Activated CD4-positive, alpha-beta memory T cell treated with anti-CD3 and anti-CD28 coated beads for 36 hours (primary cell): ENCODE measurements at regions not wholly inside any gene's neighbourhood (a gene's known extent, or its start where the extent isn't known, plus 50 kb on each side); places are given as distances from the start of the nearest gene placed in this dataset.

Experiments
- CTCF ChIA-PET: fragments of 350-600 bp; sonication (Branson Sonifier 250); formaldehyde crosslinking; loops from one replicate; lab custom pipeline; 2021; ENCODE audit warnings: antibody characterized with exemption, inconsistent platforms; lab: Charles Lee
- POLR2A ChIA-PET: fragments of 350-600 bp; sonication (Branson Sonifier 250); formaldehyde crosslinking; loops from one replicate; lab custom pipeline; 2021; ENCODE audit warnings: antibody characterized with exemption; lab: Charles Lee
- DNase-seq: peaks from one replicate; pipeline ENCODE4 v3.0.0-alpha.2; 2020
- H3K27ac Mint-ChIP-seq: one replicate; pipeline ENCODE4 v1.8.0; 2021; ENCODE audit warnings: mixed read lengths
- H3K27me3 Mint-ChIP-seq: one replicate; pipeline ENCODE4 v1.8.0; 2021; ENCODE audit warnings: mixed read lengths
- H3K36me3 Mint-ChIP-seq: one replicate; pipeline ENCODE4 v1.8.0; 2021; ENCODE audit warnings: mixed read lengths
- H3K4me1 Mint-ChIP-seq: one replicate; pipeline ENCODE4 v1.8.0; 2021; ENCODE audit warnings: low read depth, mixed read lengths
- H3K4me3 Mint-ChIP-seq: one replicate; pipeline ENCODE4 v1.8.0; 2021; ENCODE audit warnings: mild to moderate bottlenecking, mixed read lengths
- H3K9me3 Mint-ChIP-seq: one replicate; pipeline ENCODE4 v1.8.0; 2021; ENCODE audit warnings: mixed read lengths
- intact Hi-C: fragments of 100-400 bp; cut with micrococcal nuclease; formaldehyde crosslinking; loops from one replicate; pipeline ENCODE4 v1.15.1; 2023

DNA sequence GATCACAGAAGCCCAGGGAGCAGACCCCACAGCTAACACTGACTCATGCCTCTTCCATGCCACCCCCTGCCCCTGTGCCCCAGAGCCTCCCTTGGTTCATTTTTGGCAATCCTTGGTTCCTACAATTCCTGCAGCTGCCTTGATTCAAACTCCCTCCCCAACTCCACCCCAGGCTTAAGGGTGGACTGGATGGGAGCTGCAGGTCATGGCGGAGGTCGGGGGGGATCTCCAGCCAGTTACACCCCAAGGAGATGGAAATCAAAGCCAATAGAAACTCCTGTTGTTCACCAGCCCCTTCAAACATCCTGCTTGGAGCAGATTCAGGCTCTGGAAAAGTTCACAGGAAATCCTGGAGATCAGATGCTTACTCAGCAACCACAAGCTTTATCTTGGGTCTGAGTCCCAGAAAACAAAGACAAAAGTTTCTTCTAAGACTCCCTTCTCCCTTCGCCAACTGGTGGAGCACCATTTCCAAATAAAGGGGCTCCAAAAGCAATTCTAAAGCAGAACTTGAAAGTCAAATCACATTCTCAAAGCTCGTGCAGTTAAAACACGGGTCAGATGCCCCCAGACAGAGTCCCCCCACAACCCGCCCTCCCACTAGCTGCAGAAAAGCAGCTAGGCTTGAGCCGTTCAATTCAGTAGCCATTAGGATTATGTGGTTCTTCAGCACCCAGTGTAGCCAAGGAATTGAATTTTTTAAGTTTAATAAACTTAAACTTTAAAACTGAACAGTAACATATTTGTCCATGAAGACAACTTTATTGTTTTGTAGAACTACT lies 149.5 kb downstream of the ANKRD60 start:
- no peak for DNase-seq
- intact Hi-C loops: no loop called here
- no peaks in the 10 kb centered on the region for H3K36me3 Mint-ChIP-seq
- ChIA-PET CTCF (interaction anchor here (0.6 to 1.2 kb wide), 3 partner anchors 9 to 562 kb away, joined by 3 to 6 read pairs (median 3); no protein-coding TSS in a partner anchor), POLR2A (no interaction called here)
- peaks cover 7% of the 10 kb centered on the region for H3K27me3 Mint-ChIP-seq
- no peaks in the 10 kb centered on the region for H3K4me1 Mint-ChIP-seq
- no peak overlapping the region for H3K27ac Mint-ChIP-seq
- no peaks in the 10 kb centered on the region for H3K9me3 Mint-ChIP-seq
- no peak overlapping the region for H3K4me3 Mint-ChIP-seq

DNA sequence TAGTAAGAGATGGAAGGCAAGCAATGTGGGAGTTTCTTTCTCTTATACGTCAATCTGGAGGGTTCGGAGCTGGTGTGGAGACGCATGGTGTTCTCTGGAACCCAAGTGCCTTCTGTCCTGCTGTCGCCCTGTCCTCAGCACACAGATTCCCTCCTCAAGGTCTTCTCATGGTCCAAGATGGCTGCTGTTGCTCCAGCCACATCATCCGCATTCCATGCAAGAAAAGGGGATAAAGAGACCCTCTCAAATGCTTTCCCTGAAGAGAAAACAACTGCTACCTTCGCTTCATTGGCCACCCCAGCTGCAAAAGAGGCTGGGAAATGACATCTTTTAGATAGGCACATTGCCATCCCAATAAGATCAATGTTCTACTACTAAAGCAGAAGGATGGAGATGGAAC lies 151.2 kb downstream of the ANKRD60 start:
- ChIA-PET CTCF (interaction anchor here (1.2 kb wide), 1 partner anchor 10 kb away, joined by 4 read pairs; no protein-coding TSS in a partner anchor), POLR2A (no interaction called here)
- Mint-ChIP-seq H3K36me3 (no peaks in the 10 kb centered on the region), H3K27me3 (peaks cover 4% of the 10 kb centered on the region), H3K4me3 (no peak overlapping the region), H3K4me1 (no peaks in the 10 kb centered on the region), H3K27ac (no peak overlapping the region), H3K9me3 (no peaks in the 10 kb centered on the region)
- intact Hi-C loops: no loop called here
- DNase-seq: no peak

DNA sequence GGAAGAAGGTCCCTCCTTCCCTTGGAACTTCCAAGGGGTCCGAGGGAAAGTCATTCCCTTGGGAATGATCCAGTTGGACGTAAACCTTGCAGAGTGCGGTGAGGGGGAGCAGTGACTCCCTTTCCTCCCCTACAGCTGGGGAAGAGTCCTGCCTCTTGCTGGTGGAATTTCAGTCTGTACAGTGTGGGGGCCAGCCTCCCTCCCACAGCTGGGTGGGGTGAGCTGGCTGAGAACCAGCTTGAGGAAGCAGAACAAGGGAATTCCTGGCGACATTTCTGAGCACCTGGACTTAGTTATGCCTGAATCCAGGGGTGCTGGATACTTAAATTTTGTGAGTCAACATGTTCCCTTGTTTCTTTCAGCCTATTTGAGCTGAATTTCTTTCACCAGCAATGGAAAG lies 152.0 kb downstream of the ANKRD60 start:
- CTCF ChIA-PET: interaction anchor here (1.2 kb wide), 1 partner anchor 11 kb away, joined by 4 read pairs; no protein-coding TSS in a partner anchor
- Mint-ChIP-seq H3K9me3 (no peaks in the 10 kb centered on the region), H3K27me3 (peaks cover 6% of the 10 kb centered on the region), H3K4me3 (no peak overlapping the region), H3K27ac (no peak overlapping the region), H3K4me1 (no peaks in the 10 kb centered on the region), H3K36me3 (no peaks in the 10 kb centered on the region)
- POLR2A ChIA-PET: no interaction called here
- intact Hi-C loops: no loop called here
- no peak for DNase-seq

DNA sequence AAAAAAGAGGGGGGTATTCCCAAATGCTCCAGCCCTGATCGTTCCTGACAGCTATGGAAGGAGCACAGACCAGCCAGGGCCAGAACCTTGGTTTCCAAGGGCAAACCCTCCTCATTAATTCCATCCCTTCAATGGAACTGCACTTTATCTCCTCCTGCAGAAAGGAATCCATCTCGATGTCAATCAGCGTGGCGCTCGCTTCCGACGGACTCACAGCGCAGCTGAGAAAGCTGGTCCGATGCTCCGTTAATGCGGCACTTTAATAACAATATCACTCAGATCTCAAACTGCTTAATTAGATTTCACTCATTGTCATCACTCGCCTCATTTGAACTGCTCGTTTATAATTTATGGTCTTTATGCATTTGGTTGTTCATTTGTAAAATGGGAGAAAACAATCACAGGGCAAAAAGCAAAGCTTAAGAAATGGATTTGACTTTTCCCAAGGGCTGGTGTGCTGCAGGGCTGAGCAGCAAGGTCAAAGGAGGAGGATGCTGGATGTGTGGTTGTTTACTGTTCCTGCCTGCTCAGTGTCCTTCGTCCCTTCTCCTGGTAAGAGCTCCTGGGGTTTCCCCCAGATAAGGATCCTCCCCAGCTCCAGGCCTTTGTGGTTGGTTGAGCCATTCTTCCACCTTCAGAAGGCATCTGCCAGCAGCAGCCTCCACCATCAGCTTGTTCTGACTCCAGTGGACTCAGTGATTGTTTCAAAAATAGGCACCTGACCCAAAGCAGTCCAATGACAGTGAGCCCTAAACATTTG lies 152.7 kb downstream of the ANKRD60 start:
- ChIA-PET CTCF (interaction anchor here (1.2 kb wide), 2 partner anchors 12 kb away, joined by 4 to 5 read pairs; no protein-coding TSS in a partner anchor), POLR2A (no interaction called here)
- intact Hi-C loops: no loop called here
- DNase-seq: no peak
- H3K27me3 Mint-ChIP-seq: peaks cover 7% of the 10 kb centered on the region
- no peak overlapping the region for H3K4me3 Mint-ChIP-seq
- H3K36me3 Mint-ChIP-seq: no peaks in the 10 kb centered on the region
- H3K9me3 Mint-ChIP-seq: no peaks in the 10 kb centered on the region
- H3K4me1 Mint-ChIP-seq: no peaks in the 10 kb centered on the region
- H3K27ac Mint-ChIP-seq: no peak overlapping the region

DNA sequence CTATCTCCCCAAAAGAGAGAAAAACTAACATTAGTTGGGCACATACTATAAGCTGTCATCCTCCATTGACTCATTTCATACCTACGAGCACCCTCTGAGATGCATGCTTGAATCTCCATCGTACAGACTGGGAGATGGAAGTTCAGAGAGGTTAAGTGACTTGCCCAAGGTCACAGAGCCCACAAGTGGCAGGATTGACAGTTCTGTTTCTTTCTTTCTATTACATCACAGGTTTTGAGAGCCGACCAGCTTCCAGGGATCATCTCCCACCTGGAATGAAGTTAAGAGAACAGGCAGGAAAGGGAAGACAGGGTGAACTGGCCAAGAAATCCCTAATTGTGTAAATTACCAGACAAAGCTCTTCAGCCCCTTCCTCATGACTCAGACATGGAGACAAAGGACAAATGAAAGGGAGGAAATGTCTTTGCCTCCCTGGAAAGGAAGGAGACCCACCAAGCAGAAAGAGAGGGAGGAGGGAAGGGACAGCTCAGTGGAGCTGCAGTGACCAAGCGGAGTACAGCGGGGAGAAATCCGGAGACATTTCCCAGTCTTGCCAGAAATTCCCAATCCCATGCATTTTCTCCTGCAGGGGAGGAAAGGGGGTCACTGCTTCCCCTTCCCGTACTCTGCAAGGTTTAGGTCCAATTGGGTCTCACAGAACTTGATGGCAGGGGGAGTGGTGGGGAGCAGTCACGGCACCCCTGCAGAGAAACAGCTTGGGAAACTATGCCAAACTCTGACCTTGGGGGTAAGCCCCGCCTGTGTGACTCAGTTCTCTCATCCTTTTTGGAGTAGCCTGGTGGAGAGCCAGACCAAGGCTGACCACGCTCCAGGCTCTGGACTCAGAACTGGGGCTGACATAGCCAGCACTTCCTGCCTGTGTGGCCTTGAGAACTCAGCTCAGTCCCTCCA lies 154.3 kb downstream of the ANKRD60 start:
- ChIA-PET POLR2A (no interaction called here), CTCF (interaction anchor here (1.0 to 1.2 kb wide), 2 partner anchors 13 kb away, joined by 3 to 5 read pairs; no protein-coding TSS in a partner anchor)
- Mint-ChIP-seq H3K27me3 (peaks cover 7% of the 10 kb centered on the region), H3K36me3 (no peaks in the 10 kb centered on the region), H3K9me3 (no peaks in the 10 kb centered on the region), H3K4me3 (no peak overlapping the region), H3K4me1 (no peaks in the 10 kb centered on the region), H3K27ac (no peak overlapping the region)
- intact Hi-C loops: no loop called here
- no peak for DNase-seq

DNA sequence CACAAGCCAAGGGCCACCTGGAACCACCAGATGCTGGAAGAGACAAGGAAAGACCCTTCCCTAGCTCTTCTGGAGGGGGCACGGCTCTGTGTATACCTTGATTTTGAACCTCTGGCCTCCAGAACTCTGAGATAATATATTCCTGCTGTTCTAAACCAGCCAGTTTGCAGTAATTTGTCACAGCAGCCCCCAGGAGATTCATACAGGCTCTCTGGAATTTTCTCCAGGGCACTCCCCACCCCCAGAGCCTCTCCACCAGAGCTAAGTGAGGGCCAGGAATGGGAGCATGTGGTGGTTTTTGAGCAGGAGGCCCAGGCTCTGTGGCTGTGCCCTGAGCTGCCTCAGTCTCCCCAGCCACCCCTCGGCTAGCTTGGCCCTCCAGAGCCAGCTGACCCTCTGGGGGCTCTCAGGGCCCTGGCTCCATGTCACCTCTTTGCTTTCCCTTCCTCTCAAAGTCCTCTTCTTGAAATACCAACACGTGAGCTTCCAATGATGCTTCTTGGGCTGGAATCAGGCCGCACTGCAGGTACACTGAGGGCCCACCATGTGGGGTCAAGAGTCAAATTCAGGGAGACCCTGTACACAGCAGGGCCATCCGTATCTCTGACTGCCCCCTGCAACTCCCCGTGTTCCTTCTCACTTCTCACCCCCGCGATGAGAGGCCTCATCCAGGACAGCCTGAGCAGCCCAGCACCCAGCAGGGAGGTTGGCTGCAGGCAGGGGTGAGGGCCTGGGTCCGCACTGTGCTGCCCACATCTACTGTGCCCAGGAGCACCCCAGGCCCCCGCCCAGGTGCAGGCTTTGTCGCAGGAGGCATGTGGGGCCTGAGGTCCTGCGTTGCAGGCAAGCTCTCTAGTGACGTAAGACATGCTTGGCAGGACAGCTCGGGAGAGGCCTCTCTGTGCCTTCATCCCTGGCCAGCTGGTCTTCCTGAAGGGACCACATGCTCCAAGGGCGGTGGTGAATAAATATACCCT lies 155.5 kb downstream of the ANKRD60 start:
- ChIA-PET POLR2A (no interaction called here), CTCF (no interaction called here)
- H3K36me3 Mint-ChIP-seq: no peaks in the 10 kb centered on the region
- DNase-seq: no peak
- H3K27ac Mint-ChIP-seq: no peak overlapping the region
- H3K4me1 Mint-ChIP-seq: no peaks in the 10 kb centered on the region
- intact Hi-C loops: no loop called here
- no peak overlapping the region for H3K4me3 Mint-ChIP-seq
- H3K9me3 Mint-ChIP-seq: no peaks in the 10 kb centered on the region
- peaks cover 7% of the 10 kb centered on the region for H3K27me3 Mint-ChIP-seq

DNA sequence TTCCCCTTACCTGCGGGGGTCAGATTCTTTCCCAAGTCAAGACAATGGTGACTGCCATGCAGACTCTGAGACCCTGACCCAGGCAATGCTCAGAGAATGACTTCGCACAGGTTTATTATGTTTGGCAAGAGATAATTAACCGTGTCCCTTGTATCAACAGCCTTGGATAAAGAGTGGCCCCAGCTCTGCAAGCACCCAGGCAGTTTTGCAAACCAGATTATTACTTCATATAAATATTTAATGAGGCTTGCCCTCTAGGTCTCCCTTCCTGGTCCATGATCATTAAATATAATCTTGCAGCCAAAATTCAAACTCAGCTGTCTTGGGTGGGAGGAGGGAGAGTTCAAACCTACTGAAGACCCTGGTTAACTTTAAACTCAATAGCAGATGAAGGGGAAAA lies 156.5 kb downstream of the ANKRD60 start:
- ChIA-PET CTCF (no interaction called here), POLR2A (no interaction called here)
- Mint-ChIP-seq H3K4me1 (no peaks in the 10 kb centered on the region), H3K9me3 (no peaks in the 10 kb centered on the region), H3K27ac (no peak overlapping the region), H3K27me3 (peaks cover 12% of the 10 kb centered on the region), H3K36me3 (no peaks in the 10 kb centered on the region), H3K4me3 (no peak overlapping the region)
- DNase-seq: no peak
- intact Hi-C loops: no loop called here

DNA sequence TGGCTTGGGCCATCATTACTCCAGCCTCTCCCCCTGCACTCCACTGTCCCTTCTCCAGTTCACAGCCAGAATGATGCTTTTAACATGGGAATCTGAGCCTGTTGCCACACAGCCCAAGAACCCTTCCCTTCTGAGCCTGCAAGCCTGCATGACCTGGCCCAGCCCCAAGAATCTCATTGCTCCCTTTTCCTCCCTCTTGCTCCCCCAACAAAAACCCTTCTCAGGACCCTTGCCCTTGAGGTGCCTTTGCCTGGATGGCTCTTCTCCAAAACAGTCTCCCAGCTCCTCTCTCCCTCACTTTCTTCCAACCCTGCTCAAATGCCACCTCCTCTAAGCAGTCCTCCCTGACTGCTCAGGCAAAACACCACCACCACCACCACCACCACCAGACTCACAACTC lies 157.2 kb downstream of the ANKRD60 start:
- POLR2A ChIA-PET: no interaction called here
- peaks cover 12% of the 10 kb centered on the region for H3K27me3 Mint-ChIP-seq
- CTCF ChIA-PET: no interaction called here
- H3K27ac Mint-ChIP-seq: no peak overlapping the region
- H3K4me3 Mint-ChIP-seq: no peak overlapping the region
- no peaks in the 10 kb centered on the region for H3K9me3 Mint-ChIP-seq
- intact Hi-C loops: no loop called here
- no peaks in the 10 kb centered on the region for H3K4me1 Mint-ChIP-seq
- no peaks in the 10 kb centered on the region for H3K36me3 Mint-ChIP-seq
- DNase-seq: no peak

DNA sequence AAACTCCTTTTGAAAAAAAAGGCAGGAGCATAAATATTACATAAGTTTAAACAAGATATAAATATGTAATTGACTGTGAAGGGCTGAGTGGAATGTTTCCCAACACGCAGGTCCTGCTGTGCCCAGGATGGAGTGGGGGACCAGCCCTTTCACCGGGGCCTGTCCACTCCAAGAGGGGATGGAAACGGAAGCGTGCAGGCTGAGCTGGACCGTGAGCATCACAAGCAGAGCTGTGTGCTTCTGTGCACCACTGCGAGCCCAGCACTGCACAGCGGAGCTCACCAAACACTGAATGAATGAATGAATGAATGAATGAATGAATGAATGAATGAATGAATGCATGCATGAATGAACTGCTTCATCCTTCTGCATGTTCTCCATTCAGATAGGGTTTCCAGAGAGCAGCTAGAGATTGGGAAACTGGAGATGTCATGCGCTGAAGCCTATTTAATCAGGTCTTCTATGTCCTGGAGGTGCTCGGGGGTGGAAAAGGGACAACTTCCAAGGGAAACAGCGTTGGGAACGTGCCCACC lies 157.7 kb downstream of the ANKRD60 start:
- Mint-ChIP-seq H3K27me3 (peaks cover 10% of the 10 kb centered on the region), H3K4me3 (no peak overlapping the region)
- intact Hi-C loops: no loop called here

DNA sequence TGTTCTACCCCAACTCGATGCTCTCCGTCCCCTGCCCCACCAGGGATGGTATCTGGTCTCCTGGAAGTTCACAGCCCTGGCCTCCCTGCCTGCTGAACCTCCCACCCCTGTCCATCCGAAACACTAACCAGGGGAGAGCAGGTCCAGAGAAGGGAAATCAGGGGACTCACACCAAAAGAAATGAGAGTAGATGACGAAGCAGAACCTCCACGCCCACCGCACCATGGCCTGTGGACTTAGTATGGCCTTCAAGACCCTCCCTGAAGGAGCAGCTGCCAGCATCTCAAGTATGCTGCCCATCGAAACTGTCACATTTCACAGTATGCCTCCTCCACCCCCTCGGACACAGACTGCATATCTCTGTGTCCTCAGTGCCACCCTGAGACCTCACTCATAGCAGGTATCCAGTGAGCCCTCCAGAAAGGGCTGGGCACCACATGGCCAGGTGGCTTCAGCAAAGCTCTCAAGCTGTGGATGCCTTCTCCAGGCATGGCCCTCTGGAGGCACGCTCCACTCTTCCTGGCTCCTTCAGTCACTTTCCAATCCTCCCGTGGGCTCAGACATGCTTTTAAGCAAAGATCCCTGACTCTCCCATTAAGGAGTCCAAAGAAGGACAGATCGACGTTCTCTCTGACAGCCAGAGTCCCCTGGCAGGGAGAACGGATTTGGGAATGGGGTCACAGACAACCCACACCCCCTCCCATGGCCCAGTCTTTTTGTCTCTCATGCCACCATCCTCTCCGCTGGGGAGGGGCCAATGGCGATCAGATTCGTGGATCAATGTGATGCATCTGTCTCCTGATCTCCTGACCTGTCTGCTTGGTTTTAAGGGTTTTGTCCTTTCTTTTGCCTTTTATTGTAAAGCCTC lies 158.4 kb downstream of the ANKRD60 start:
- intact Hi-C loops: no loop called here

More for the DNA sequence above, 157.7 kb downstream of the ANKRD60 start:
- no peaks in the 10 kb centered on the region for H3K36me3 Mint-ChIP-seq
- no peak overlapping the region for H3K27ac Mint-ChIP-seq
- no peaks in the 10 kb centered on the region for H3K4me1 Mint-ChIP-seq
- ChIA-PET CTCF (no interaction called here), POLR2A (no interaction called here)
- DNase-seq: no peak
- H3K9me3 Mint-ChIP-seq: no peaks in the 10 kb centered on the region

More for the DNA sequence above, 158.4 kb downstream of the ANKRD60 start:
- Mint-ChIP-seq H3K9me3 (no peaks in the 10 kb centered on the region), H3K27ac (no peak overlapping the region), H3K27me3 (peaks cover 8% of the 10 kb centered on the region), H3K36me3 (no peaks in the 10 kb centered on the region), H3K4me3 (no peak overlapping the region), H3K4me1 (no peaks in the 10 kb centered on the region)
- POLR2A ChIA-PET: no interaction called here
- CTCF ChIA-PET: no interaction called here
- DNase-seq: no peak
